ENCODE measurements at regions not wholly inside any gene's neighbourhood (a gene's known extent, or its start where the extent isn't known, plus 50 kb on each side); places are given as distances from the start of the nearest gene placed in this dataset.

DNA sequence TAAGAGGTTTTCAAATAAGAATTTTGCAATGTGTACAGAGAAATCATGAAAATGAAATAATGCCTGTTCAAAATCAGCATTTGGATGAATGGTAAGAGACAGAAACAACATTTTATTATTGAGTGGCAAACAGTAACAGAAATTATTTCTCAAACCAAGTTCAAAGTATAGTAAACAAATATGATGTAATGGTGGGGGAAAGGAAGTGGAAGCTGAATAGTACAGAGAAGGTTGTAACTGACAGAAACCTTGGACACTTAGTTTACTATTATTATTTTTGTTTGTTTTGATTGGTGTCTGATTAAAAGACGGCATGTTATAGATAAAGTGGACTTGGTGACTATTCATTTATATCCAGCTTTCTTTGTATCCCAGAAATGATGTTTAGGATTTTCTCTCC lies 1637.4 kb upstream of the ACVR2A start:
- Histone ChIP-seq H3K9me3 (no peaks in the 10 kb centered on the region), H3K27ac (no peak overlapping the region), H3K27me3 (no peaks in the 10 kb centered on the region), H3K4me3 (no peak overlapping the region), H3K4me1 (no peaks in the 10 kb centered on the region), H3K36me3 (no peaks in the 10 kb centered on the region)
- TF ChIP-seq EP300 (IDR thresholded peaks at IDR 0.05) (no peak), POLR2A (IDR thresholded peaks at IDR 0.05) (no peak), POLR2AphosphoS5 (IDR thresholded peaks at IDR 0.05) (no peak)
- TF ChIP-seq, protein P1, sequence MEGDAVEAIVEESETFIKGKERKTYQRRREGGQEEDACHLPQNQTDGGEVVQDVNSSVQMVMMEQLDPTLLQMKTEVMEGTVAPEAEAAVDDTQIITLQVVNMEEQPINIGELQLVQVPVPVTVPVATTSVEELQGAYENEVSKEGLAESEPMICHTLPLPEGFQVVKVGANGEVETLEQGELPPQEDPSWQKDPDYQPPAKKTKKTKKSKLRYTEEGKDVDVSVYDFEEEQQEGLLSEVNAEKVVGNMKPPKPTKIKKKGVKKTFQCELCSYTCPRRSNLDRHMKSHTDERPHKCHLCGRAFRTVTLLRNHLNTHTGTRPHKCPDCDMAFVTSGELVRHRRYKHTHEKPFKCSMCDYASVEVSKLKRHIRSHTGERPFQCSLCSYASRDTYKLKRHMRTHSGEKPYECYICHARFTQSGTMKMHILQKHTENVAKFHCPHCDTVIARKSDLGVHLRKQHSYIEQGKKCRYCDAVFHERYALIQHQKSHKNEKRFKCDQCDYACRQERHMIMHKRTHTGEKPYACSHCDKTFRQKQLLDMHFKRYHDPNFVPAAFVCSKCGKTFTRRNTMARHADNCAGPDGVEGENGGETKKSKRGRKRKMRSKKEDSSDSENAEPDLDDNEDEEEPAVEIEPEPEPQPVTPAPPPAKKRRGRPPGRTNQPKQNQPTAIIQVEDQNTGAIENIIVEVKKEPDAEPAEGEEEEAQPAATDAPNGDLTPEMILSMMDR (IDR thresholded peaks at IDR 0.05), result no peak
- WGBS, 2 donors (ENCODE audit: low coverage in 1 of 2), result 68 to 100% methylated on average over 1 of the region's 1 CpG
- no peak for ATAC-seq

DNA sequence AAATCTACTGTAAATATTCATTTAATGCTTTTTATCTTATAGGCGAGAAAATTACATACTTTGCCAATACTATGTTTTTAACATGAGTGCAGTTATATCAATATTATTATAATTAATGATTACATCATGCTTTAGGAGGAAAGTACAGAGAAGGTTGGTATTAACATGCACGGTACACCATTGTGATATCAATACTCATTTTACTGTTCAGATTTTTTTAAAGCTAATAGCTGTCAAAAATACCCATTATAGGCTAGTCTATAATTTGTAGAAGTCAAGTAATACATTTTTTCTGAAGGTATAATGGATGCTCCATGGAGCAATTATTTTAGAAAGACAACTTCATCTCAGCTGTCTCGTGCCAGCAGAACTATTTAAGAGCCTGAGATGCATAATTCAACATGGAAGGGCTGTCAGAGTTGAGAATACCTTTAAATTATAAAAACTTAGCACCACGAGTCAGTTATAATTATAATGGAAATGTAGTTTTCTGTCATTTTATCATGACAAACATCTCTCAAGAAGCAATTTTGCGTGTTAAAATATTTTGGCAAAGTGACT lies 1641.7 kb upstream of the ACVR2A start:
- Histone ChIP-seq H3K27ac (no peak overlapping the region), H3K4me3 (no peak overlapping the region), H3K27me3 (no peaks in the 10 kb centered on the region), H3K36me3 (no peaks in the 10 kb centered on the region), H3K4me1 (no peaks in the 10 kb centered on the region), H3K9me3 (no peaks in the 10 kb centered on the region)
- no peak for ATAC-seq
- WGBS, 2 donors (ENCODE audit: low coverage in 1 of 2), result 86 to 92% methylated on average over 5 of the region's 5 CpGs
- TF ChIP-seq EP300 (IDR thresholded peaks at IDR 0.05) (no peak), POLR2AphosphoS5 (IDR thresholded peaks at IDR 0.05) (no peak), POLR2A (IDR thresholded peaks at IDR 0.05) (no peak)
- TF ChIP-seq, protein P1 (IDR thresholded peaks at IDR 0.05), result no peak

DNA sequence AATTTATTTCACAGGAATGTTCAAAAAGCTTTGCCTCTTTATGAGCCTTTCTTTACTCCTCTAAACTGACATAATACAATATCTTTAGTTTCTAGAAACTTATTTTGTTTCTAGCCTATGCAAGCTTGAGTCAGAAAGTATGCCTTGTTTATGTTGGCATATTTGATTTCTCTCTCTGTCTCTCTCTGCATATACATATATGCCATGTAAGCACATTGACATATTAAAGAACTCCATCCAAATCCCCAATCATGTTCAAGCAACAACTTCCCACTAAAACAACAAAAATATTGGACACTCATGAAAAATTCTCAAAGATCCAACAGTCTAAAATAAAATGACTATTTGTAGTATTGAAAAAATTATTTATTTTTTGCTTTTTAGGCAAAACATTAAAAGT lies 1651.2 kb upstream of the ACVR2A start:
- Histone ChIP-seq H3K4me3 (no peak overlapping the region), H3K9me3 (no peaks in the 10 kb centered on the region), H3K27ac (no peak overlapping the region), H3K4me1 (no peaks in the 10 kb centered on the region), H3K27me3 (no peaks in the 10 kb centered on the region), H3K36me3 (no peaks in the 10 kb centered on the region)
- ATAC-seq, result no peak
- TF ChIP-seq, protein P1 (IDR thresholded peaks at IDR 0.05), result no peak
- no peak for TF ChIP-seq POLR2AphosphoS5 (IDR thresholded peaks at IDR 0.05)
- no peak for TF ChIP-seq EP300 (IDR thresholded peaks at IDR 0.05)
- TF ChIP-seq POLR2A (IDR thresholded peaks at IDR 0.05), result no peak

DNA sequence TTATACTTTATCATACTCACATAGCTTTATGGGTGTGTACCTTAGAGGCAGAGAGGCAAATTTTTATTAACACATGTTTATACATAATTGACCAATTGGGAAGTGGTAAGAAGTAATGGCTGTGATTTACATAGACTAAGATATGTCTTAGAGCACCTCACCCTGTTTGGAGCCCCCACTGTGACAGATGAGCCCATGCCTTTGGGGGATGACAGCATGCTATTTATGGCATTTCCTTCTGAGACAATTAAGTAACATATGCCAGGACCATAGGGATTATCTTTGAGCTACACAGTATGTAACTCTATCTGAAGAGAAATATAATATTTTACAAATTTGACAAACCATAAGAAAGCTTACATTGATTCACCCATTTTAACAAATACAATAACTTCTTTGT lies 1655.3 kb upstream of the ACVR2A start:
- Histone ChIP-seq H3K4me1 (no peaks in the 10 kb centered on the region), H3K27ac (no peak overlapping the region), H3K36me3 (no peaks in the 10 kb centered on the region), H3K9me3 (no peaks in the 10 kb centered on the region), H3K27me3 (no peaks in the 10 kb centered on the region), H3K4me3 (no peak overlapping the region)
- no peak for ATAC-seq
- TF ChIP-seq POLR2AphosphoS5 (IDR thresholded peaks at IDR 0.05), result no peak
- TF ChIP-seq, protein P1 (IDR thresholded peaks at IDR 0.05), result no peak
- no peak for TF ChIP-seq POLR2A (IDR thresholded peaks at IDR 0.05)

DNA sequence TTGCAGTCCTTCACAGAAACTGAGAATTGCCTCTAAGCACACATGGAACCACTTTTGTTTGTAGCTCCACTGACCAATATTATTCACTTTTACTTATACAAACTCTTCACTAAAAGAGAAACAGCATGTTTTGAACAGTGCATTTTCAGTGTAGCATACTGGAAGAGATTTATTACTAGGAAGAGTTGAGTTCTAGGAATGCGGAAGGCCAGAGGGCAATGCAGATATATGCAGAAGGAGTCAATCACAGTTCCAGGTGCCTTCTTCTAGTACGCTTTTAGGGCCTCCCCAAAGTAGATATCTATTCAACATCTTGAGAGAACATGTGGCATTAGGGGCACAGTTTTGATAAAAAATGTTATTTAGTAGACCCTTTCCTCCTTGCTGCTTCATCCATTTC lies 1654.0 kb upstream of the ZEB2 start:
- Histone ChIP-seq H3K36me3 (no peaks in the 10 kb centered on the region), H3K27ac (no peak overlapping the region), H3K9me3 (peaks cover 0 to 5% (median 0%) of the 10 kb centered on the region in 3 donors), H3K4me3 (no peak overlapping the region), H3K27me3 (no peaks in the 10 kb centered on the region), H3K4me1 (no peaks in the 10 kb centered on the region)
- ATAC-seq, result no peak
- TF ChIP-seq POLR2A (IDR thresholded peaks at IDR 0.05) (no peak), POLR2AphosphoS5 (IDR thresholded peaks at IDR 0.05) (no peak)
- TF ChIP-seq, protein P1 (IDR thresholded peaks at IDR 0.05), result no peak
- WGBS, 2 donors (ENCODE audit: low coverage in 1 of 2), result 83 to 85% methylated on average over 2 of the region's 2 CpGs
